ENCODE measurements at regions not wholly inside any gene's neighbourhood (a gene's known extent, or its start where the extent isn't known, plus 50 kb on each side); places are given as distances from the start of the nearest gene placed in this dataset.

- no peak overlapping the region for H3K27ac ChIP-seq
- no peak for DNase-seq (ENCODE audit: low read depth, low spot score)
These were observed 361.6 kb upstream of the PCDH20 start for GRCh38 chr13:61777271-61777670.

GRCh38 chr13:61774903-61775302 is 359.3 kb upstream of the PCDH20 start:
- H3K27ac ChIP-seq: no peak overlapping the region
- no peak for DNase-seq (ENCODE audit: low read depth, low spot score)

GRCh38 chr13:61770681-61771080 is 355.0 kb upstream of the PCDH20 start:
- no peak overlapping the region for H3K27ac ChIP-seq

GRCh38 chr13:61768175-61768574 is 352.5 kb upstream of the PCDH20 start:
- no peak overlapping the region for H3K27ac ChIP-seq
- DNase-seq (ENCODE audit: low read depth, low spot score): no peak

More at GRCh38 chr13:61770681-61771080, 355.0 kb upstream of the PCDH20 start:
- no peak for DNase-seq (ENCODE audit: low read depth, low spot score)

- no peak overlapping the region for H3K27ac ChIP-seq
- no peak for DNase-seq (ENCODE audit: low read depth, low spot score)
These were observed 351.0 kb upstream of the PCDH20 start for GRCh38 chr13:61766667-61767058.

- DNase-seq (ENCODE audit: low read depth, low spot score): no peak
- no peak overlapping the region for H3K27ac ChIP-seq
These were observed 350.5 kb upstream of the PCDH20 start for GRCh38 chr13:61765940-61766666.

GRCh38 chr13:61765181-61765742 is 349.6 kb upstream of the PCDH20 start:
- no peak for DNase-seq (ENCODE audit: low read depth, low spot score)

GRCh38 chr13:61761690-61762089 is 346.0 kb upstream of the PCDH20 start:
- no peak overlapping the region for H3K27ac ChIP-seq
- DNase-seq (ENCODE audit: low read depth, low spot score): no peak

More at GRCh38 chr13:61765181-61765742, 349.6 kb upstream of the PCDH20 start:
- H3K27ac ChIP-seq: no peak overlapping the region

- H3K27ac ChIP-seq: no peak overlapping the region
These were observed 344.5 kb upstream of the PCDH20 start for GRCh38 chr13:61760102-61760501.

GRCh38 chr13:61756031-61756430 is 340.4 kb upstream of the PCDH20 start:
- no peak overlapping the region for H3K27ac ChIP-seq

More at GRCh38 chr13:61760102-61760501, 344.5 kb upstream of the PCDH20 start:
- DNase-seq (ENCODE audit: low read depth, low spot score): no peak

GRCh38 chr13:61751039-61751438 is 335.4 kb upstream of the PCDH20 start:
- DNase-seq (ENCODE audit: low read depth, low spot score): no peak
- H3K27ac ChIP-seq: no peak overlapping the region

More at GRCh38 chr13:61756031-61756430, 340.4 kb upstream of the PCDH20 start:
- no peak for DNase-seq (ENCODE audit: low read depth, low spot score)

- no peak for DNase-seq (ENCODE audit: low read depth, low spot score)
- no peak overlapping the region for H3K27ac ChIP-seq
These were observed 322.6 kb upstream of the PCDH20 start for GRCh38 chr13:61738236-61738750.

GRCh38 chr13:61734683-61735082 is 319.0 kb upstream of the PCDH20 start:
- no peak for DNase-seq (ENCODE audit: low read depth, low spot score)
- no peak overlapping the region for H3K27ac ChIP-seq

- no peak for DNase-seq (ENCODE audit: low read depth, low spot score)
- peak overlapping the region; percentile 35 for H3K27ac ChIP-seq
These were observed 312.8 kb upstream of the PCDH20 start for GRCh38 chr13:61728471-61728870.

- DNase-seq (ENCODE audit: low read depth, low spot score): peak; percentile 29
- H3K27ac ChIP-seq: peak overlapping the region; percentile 35
These were observed 312.1 kb upstream of the PCDH20 start for GRCh38 chr13:61727767-61728166.

GRCh38 chr13:61725806-61726205 is 310.2 kb upstream of the PCDH20 start:
- no peak for DNase-seq (ENCODE audit: low read depth, low spot score)
- H3K27ac ChIP-seq: no peak overlapping the region

- DNase-seq (ENCODE audit: low read depth, low spot score): no peak
These were observed 306.5 kb upstream of the PCDH20 start for GRCh38 chr13:61722119-61722518.

GRCh38 chr13:61712621-61713020 is 297.0 kb upstream of the PCDH20 start:
- DNase-seq (ENCODE audit: low read depth, low spot score): no peak
- no peak overlapping the region for H3K27ac ChIP-seq

More at GRCh38 chr13:61722119-61722518, 306.5 kb upstream of the PCDH20 start:
- no peak overlapping the region for H3K27ac ChIP-seq

- no peak for DNase-seq (ENCODE audit: low read depth, low spot score)
- no peak overlapping the region for H3K27ac ChIP-seq
These were observed 293.6 kb upstream of the PCDH20 start for GRCh38 chr13:61709258-61709657.

GRCh38 chr13:61706899-61707298 is 291.2 kb upstream of the PCDH20 start:
- no peak for DNase-seq (ENCODE audit: low read depth, low spot score)

GRCh38 chr13:61700620-61701019 is 285.0 kb upstream of the PCDH20 start:
- no peak for DNase-seq (ENCODE audit: low read depth, low spot score)
- H3K27ac ChIP-seq: no peak overlapping the region

More at GRCh38 chr13:61706899-61707298, 291.2 kb upstream of the PCDH20 start:
- H3K27ac ChIP-seq: no peak overlapping the region
